Fibroblast of lung (primary cell): ENCODE measurements at regions not wholly inside any gene's neighbourhood (a gene's known extent, or its start where the extent isn't known, plus 50 kb on each side); places are given as distances from the start of the nearest gene placed in this dataset.

Experiments used
- EZH2 ChIP-seq: IDR thresholded peaks from 2 replicates; pipeline ENCODE4 v1.5.1; 2012; ENCODE audit warnings: low read length, control low read depth, mild to moderate bottlenecking; ENCODE audit errors: missing control alignments
- TF ChIP-seq, protein P1 (sequence below), 2 donors: IDR thresholded peaks in 1 of 2; conservative IDR thresholded peaks in 1 of 2; 1 replicate in 1 of 2; 2 replicates in 1 of 2; pipeline ENCODE4 v1.5.1; 2011 to 2012; ENCODE audit warnings: low read length in 2 of 2, control low read depth in 1 of 2, inconsistent platforms in 1 of 2, low read depth in 1 of 2, mild to moderate bottlenecking in 1 of 2

DNA sequence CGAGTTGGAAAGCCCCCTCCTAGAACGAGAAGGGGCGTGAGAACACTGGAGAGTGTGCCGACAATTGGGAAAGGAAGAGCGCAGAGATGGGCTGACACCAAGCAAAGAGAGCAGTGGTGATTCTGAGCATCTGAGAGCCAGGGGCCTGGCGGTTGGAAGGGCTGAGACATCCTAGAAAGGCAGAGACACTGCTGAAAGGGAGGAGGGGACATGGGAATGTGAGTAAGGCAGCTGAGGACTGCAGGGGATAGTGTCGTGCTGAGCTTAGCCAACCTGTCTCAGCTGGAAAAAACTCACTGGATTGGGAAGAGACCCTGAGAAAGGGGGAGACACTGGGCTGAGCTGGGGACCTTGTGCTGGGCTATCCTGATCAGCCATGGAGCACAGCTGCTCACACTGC lies 58.1 kb upstream of the SLC6A6 start:
- TF ChIP-seq, protein P1, sequence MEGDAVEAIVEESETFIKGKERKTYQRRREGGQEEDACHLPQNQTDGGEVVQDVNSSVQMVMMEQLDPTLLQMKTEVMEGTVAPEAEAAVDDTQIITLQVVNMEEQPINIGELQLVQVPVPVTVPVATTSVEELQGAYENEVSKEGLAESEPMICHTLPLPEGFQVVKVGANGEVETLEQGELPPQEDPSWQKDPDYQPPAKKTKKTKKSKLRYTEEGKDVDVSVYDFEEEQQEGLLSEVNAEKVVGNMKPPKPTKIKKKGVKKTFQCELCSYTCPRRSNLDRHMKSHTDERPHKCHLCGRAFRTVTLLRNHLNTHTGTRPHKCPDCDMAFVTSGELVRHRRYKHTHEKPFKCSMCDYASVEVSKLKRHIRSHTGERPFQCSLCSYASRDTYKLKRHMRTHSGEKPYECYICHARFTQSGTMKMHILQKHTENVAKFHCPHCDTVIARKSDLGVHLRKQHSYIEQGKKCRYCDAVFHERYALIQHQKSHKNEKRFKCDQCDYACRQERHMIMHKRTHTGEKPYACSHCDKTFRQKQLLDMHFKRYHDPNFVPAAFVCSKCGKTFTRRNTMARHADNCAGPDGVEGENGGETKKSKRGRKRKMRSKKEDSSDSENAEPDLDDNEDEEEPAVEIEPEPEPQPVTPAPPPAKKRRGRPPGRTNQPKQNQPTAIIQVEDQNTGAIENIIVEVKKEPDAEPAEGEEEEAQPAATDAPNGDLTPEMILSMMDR (conservative IDR thresholded peaks at IDR 0.05 in 1 of 2, IDR thresholded peaks at IDR 0.05 in 1 of 2; ENCODE audit: low read depth in 1 of 2, low read length in 2 of 2) = no peak
- TF ChIP-seq EZH2 = no peak
